H1 (cell line): ENCODE measurements at regions not wholly inside any gene's neighbourhood (a gene's known extent, or its start where the extent isn't known, plus 50 kb on each side); places are given as distances from the start of the nearest gene placed in this dataset.

ENCODE experiments used
- CEBPB ChIP-seq: IDR thresholded peaks from 2 replicates; pipeline ENCODE4 v1.6.1; 2012; ENCODE audit warnings: low read depth, low read length
- CTCF ChIP-seq, 3 experiments: IDR thresholded peaks; 1 replicate in 2 of 3; 2 replicates in 1 of 3; pipeline versions ENCODE4 v1.5.1 to v1.6.1; 2011; ENCODE audit warnings: low read length in 3 of 3, mild to moderate bottlenecking in 3 of 3, inconsistent platforms in 2 of 3, low read depth in 1 of 3, moderate library complexity in 1 of 3; ENCODE audit not compliant: insufficient read depth in 1 of 3; ENCODE audit errors: control extremely low read depth in 1 of 3
- EP300 ChIP-seq, 2 experiments: IDR thresholded peaks; 1 replicate in 1 of 2; 2 replicates in 1 of 2; pipeline ENCODE4 v1.6.1; 2011 to 2012; ENCODE audit warnings: low read depth in 2 of 2, low read length in 2 of 2, mild to moderate bottlenecking in 2 of 2, borderline replicate concordance in 1 of 2, inconsistent platforms in 1 of 2, moderate library complexity in 1 of 2
- GTF2F1 ChIP-seq: IDR thresholded peaks from 2 replicates; pipeline ENCODE4 v1.6.1; 2012; ENCODE audit warnings: low read depth, low read length, improper control_type of control experiment, borderline replicate concordance
- KDM1A ChIP-seq: fragments of 200-600, 300-600 bp; sonication (generic); IDR thresholded peaks from 2 replicates; pipeline ENCODE4 v1.7.1; 2016; ENCODE audit warnings: mild to moderate bottlenecking, low read length, borderline replicate concordance
- POLR2A ChIP-seq, 2 experiments: IDR thresholded peaks; 1 replicate in 1 of 2; 2 replicates in 1 of 2; pipeline ENCODE4 v1.6.1; 2011; ENCODE audit warnings: low read depth in 2 of 2, low read length in 2 of 2, mild to moderate bottlenecking in 2 of 2; ENCODE audit errors: control extremely low read depth in 1 of 2
- POLR2AphosphoS5 ChIP-seq: IDR thresholded peaks from 2 replicates; pipeline ENCODE4 v1.6.1; 2011; ENCODE audit warnings: low read depth, low read length
- SAP30 ChIP-seq: fragments of 300-600 bp; sonication (generic); IDR thresholded peaks from 2 replicates; pipeline ENCODE4 v1.7.1; 2012; ENCODE audit warnings: low read length, moderate library complexity, mild to moderate bottlenecking, inconsistent platforms; ENCODE audit not compliant: insufficient read depth, insufficient replicate concordance
- SIRT6 ChIP-seq: IDR thresholded peaks from one replicate; pipeline ENCODE4 v1.7.1; 2012; ENCODE audit warnings: low read length, inconsistent platforms
- SIX5 ChIP-seq: IDR thresholded peaks from 2 replicates; pipeline ENCODE4 v1.6.1; 2011; ENCODE audit warnings: mild to moderate bottlenecking, low read depth, low read length
- SRF ChIP-seq: IDR thresholded peaks from 2 replicates; pipeline ENCODE4 v1.6.1; 2011; ENCODE audit warnings: mild to moderate bottlenecking, low read depth, low read length, moderate library complexity
- TF ChIP-seq, protein P1 (sequence below): IDR thresholded peaks from 2 replicates; pipeline ENCODE4 v1.6.1; 2012; ENCODE audit warnings: inconsistent platforms

- TF ChIP-seq GTF2F1 (no peak), EP300 (IDR thresholded peaks at IDR 0.05; ENCODE audit: borderline replicate concordance in 1 of 2, low read depth in 2 of 2, low read length in 2 of 2) (no peak), SAP30 (no peak), CTCF (IDR thresholded peaks at IDR 0.05; ENCODE audit: control extremely low read depth in 1 of 3, insufficient read depth in 1 of 3, low read depth in 1 of 3, low read length in 3 of 3) (no peak), SIRT6 (no peak), SIX5 (no peak), KDM1A (no peak), POLR2A (IDR thresholded peaks at IDR 0.05; ENCODE audit: control extremely low read depth in 1 of 2, low read depth in 2 of 2, low read length in 2 of 2) (no peak), CEBPB (no peak), POLR2AphosphoS5 (no peak), SRF (no peak)
- TF ChIP-seq, protein P1, sequence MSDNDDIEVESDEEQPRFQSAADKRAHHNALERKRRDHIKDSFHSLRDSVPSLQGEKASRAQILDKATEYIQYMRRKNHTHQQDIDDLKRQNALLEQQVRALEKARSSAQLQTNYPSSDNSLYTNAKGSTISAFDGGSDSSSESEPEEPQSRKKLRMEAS: no peak
Measured at GRCh38 chr16:56137269-56137668, 54.0 kb upstream of the GNAO1 start.
